HG02759 (cell line): ENCODE measurements at regions not wholly inside any gene's neighbourhood (a gene's known extent, or its start where the extent isn't known, plus 50 kb on each side); places are given as distances from the start of the nearest gene placed in this dataset.

Experiments
- ATAC-seq: cut with Tn5 transposase; IDR thresholded peaks from one replicate; pipeline ENCODE4 v1.9.1; 2021; ENCODE audit warnings: mild to moderate bottlenecking, moderate library complexity; ENCODE audit not compliant: unreplicated experiment

DNA sequence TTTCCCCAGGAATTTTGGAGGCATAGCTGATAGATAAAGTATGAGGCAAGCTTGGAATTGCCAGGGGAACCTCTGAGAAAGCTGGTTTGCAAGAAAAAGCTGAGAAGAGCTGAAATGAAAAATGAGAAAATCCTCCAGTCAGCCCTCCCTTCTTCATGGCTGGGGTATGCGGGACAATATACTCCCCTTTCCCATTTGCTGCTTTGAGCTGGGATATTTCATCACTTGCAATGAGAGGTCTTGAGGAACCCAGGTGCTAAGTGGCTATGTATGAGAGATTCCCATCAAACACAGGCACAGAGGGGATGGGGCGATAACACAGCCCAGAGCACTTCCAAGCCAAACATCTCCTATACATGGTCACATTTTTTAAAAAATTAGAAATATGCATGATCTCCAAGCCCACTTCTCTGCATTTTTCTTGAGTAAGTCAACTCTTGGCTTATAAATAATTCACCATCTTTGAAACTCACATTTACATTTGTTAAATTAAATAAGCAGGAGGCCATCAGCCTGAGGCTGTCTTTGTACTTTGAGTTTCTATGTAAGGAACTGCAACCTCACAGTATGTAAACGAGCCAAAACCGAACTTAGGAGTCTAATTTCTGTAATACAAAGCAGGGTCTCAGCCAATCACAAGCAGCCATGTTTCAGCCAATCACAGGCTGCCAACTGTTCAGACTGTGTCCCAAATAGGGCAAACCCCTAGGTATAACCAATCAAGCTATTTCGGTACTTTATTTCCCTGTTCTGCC lies 983.6 kb upstream of the NR2F2 start:
- ATAC-seq, result no peak

DNA sequence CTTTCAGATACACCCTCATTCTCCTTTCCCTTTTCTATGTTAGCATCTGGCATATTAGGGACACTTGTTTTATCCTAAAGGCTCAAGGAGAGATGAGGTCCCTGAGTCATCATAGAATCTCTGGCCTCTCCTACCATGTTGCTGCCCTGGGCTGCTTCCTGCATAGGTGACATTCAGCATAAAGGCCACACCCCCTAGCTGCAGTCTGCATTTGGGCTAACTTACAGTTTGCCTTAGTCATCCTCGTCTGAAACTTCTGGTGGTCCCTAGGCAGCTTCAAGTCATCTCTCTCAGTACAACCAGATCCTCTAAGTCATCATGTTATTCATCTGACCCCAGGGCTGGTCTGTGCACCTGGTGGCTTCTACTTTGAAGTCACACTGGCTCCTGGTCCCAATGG lies 982.7 kb upstream of the NR2F2 start:
- no peak for ATAC-seq

DNA sequence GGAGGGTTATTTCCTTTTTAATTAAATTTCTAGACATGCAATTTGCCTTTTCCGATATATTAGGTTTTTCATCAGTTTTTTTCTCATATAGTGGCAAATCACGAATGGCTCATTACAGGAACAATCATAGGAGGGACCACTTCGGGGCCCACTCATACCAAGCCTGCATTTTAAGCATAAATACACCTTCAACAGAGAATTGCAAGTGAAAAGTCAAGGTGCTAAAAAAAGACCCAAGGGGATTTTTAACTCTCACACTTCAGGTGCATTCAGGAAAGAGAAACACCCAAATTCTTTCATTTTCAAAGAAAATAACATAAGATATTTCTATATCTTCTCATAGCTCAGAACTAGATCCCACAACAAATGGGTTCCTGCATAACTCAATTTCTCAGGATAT lies 979.6 kb upstream of the NR2F2 start:
- ATAC-seq, result no peak

DNA sequence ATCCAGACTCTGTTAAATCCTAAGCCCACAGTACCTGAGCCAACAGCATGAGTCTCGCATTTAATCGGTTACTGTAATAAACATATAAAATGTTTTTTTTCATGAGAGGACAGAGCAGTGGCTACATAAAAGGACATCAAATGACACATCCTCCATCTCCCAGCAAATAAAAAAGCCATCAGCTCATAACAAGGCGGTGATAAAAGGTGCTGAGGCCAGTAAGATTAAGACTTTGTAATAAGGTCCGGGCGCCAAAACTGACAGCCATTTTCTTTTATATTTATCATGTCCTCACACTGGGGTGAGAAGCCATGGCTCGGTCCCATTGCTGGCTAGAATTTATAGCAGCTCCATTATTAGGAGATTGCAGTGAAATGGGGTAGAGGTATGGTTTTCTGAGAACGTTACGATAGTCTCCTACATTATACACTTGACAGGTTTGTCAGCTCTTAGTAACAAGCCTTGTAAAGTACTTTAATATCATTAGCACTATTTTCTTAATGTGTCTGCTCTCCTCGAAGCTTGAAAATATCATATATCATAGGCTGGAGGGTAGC lies 977.8 kb upstream of the NR2F2 start:
- no peak for ATAC-seq

DNA sequence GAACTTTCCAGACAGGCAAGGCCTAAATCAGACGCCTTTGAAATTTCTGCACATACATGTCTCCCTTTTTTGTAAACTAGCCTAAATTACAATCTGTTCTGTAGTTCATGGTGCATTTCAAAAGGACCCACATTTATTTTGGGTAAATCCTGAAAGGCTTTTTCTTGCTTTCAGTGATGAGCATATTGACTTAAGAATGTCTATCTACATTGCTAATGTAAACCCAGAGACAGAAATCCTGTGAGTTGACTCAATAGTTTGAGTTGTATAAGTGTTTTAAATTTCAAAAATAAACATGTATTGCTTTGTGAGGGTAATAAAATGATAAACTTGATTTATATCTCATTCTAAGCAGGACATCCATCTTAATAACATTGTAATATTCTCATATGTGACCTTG lies 977.0 kb upstream of the NR2F2 start:
- no peak for ATAC-seq

DNA sequence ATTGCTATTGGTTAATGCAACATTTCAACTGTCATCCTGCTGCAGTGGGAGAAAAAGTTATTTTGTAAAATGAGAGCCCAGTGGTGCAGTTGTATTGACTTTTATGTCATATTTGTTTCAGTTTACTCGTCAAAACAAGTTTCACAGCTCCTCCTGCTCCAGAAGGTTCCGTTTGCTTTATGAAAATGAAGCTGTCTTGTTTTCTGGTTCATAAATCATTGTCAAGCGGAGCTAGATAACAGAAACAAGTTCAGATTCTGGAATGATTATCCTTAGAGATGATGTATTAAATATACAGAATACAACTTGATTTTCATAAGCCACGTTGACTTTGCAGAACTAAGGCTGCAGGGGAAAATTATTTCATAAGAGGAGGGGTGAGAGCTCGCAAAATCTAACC lies 970.5 kb upstream of the NR2F2 start:
- no peak for ATAC-seq

DNA sequence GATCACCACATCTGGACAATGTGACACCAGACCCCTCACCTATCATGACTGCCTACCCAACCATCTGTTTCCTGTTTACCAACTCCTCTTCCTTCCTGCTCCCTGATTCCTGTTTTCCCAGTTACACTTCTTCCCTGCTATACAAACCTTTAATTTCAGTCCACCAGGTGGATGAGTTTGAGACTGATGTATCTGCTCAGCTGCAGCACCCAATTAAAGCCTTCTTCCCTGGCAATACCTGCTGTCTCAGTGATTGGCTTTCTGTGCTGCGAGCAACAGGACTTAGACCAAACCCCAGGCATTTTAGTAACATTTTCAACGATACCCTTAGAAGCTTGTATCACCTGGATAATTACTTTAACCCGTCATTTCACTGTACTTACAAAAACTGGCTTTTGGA lies 968.2 kb upstream of the NR2F2 start:
- ATAC-seq, result no peak

DNA sequence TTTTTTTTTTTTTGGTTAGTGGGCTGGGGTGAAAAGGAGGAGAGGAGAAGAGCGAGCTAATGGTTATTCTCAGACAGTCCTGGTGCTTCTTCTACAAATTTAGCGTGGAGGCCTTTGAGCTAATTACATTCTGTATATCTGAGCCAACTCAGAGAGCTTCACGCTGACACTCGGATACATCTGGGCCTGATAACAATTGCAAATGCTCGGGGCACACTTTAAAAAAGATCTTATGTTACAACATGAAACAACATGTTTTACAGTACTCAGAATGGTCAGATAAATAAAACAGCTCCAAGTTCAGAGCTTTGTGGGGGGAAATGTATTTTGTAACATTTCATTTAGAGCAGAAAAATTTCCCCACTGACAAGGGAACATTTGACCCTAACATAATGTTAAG lies 966.9 kb upstream of the NR2F2 start:
- no peak for ATAC-seq

DNA sequence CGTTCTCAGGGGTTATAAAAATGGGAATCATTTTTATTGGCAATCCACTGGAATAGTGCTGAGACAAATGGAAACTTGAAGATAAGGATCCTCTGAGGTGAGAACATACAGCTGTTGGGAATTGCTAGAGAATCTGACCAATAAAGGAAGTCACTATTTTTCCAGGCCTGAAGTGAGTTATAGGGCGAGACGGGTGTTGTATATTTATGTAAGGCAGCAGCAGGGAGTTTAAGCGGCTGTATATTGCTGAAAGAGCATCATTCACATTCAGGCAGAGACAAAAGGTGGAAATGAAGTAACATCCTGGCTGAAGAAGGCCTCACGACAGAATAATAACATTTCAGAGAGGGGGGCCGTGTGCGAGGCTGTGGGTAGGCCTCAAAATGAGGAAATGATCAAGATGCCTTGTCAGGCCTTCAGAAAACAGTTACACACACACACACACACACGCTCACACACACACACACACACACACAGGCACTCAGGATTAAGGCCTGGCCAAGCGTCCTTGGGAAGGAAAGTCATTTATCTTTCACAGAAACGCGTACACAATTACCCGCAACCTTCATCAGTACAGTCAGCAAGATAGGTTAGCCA lies 964.9 kb upstream of the NR2F2 start:
- no peak for ATAC-seq

DNA sequence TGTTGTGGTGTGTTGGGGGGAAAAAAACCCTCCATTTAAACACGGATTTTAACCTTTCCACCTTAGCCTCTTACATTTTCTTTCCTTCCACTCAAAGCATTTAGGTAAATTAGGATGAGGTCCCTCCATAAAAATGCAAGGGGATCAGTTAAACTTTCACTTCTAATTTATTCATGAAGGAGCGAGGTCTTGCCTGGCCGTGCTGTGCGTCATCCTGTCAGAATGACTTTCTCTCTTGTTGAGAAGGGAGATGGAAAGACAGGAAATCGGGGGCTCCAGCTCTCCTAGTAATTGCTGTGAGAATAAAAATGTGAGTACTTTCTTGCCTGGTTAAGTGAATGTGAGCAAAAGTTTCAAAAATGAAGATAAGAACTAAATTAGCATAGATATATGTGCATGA lies 962.3 kb upstream of the NR2F2 start:
- no peak for ATAC-seq

DNA sequence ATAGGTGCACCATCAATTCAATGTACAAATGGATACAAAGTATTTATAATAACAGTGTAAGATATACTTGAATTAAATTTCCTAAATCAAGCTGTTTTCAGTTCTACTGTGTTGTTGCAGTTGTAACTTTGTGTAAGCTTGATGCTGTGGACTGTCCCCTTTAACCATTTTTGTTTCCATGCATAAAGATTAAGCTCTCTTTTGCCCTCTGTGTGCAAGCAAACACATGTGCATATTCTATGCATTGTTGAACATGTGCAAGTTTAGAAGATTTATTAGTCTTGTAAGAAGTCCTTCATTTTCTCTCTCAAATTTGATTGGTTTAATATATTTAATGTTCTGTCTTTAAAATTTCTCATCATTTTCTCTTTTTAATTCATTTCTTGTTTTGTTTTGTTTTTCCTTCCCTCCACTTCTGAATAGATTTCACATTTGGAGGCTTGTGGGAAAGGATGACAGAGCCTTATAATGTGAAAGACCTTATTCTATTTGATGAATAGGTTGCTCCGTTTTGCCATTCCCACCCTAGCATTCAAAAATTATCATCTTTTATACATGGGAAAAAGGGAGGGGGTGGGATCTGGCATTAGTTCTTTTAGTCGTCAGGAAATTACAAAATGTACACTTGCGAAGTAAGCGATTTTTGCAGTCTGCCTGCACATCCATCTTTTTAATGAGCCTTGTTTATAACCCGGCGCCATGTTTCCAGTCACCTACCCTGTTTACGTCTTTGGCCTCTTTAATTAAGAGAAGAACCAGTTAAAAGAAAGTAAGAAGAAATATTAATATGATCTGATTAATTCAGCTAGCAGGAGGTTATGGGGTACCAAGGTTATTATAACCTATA lies 961.5 kb upstream of the NR2F2 start:
- ATAC-seq, result no peak

DNA sequence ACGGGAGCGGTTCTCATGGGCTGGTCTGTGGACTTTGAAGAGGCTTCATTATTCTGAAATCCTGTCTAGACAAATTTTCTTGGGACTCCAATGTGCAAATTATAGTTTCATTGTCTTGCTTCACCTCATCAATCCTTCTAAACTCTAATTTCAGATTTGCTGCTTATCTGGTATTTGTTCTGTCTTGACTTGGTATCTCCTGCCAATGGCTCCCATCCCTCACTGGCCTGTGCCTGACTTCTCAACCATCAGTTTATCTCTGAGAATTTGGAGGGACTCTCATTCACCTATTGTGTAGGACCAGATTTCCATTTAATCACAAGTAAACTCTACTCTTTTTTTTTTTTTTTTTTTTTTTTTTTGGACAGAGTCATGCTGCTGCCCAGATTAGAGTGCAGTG lies 960.2 kb upstream of the NR2F2 start:
- no peak for ATAC-seq

DNA sequence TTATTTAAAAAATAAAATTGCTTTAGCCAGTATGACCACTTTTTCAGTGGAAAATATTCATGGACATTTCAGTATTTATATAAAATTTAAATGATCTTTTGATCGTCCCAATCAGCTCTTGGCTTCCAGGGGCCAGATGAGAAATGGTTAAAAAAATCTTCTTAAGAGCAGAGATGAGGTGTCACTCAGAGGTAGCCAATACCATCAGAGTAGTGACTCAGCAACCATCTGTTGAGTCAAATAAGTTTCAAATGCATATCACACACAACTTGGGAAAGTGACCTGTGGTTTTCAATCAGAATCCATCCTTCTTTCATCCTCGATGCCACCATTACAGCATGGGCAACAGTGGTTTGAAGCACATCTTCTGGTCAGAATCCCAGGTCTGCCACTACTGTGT lies 958.8 kb upstream of the NR2F2 start:
- no peak for ATAC-seq

DNA sequence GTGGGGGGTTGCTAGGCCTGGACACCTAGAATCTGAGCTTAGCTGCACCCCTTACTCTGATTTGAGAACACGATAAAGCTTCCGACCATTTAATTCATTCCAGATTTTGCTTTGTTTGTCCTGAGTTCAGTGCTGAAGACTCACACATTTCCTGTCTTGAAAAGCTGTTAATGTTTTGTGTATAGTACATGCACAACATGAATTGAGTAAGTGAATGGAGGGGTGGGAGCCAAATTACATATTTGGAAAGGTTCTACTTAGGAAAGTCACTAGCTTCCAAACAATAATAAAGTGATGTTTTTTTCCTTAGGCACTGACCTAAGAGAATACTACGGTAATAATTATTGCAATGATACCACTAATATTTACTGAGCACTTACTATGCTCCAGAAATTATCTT lies 955.2 kb upstream of the NR2F2 start:
- no peak for ATAC-seq

DNA sequence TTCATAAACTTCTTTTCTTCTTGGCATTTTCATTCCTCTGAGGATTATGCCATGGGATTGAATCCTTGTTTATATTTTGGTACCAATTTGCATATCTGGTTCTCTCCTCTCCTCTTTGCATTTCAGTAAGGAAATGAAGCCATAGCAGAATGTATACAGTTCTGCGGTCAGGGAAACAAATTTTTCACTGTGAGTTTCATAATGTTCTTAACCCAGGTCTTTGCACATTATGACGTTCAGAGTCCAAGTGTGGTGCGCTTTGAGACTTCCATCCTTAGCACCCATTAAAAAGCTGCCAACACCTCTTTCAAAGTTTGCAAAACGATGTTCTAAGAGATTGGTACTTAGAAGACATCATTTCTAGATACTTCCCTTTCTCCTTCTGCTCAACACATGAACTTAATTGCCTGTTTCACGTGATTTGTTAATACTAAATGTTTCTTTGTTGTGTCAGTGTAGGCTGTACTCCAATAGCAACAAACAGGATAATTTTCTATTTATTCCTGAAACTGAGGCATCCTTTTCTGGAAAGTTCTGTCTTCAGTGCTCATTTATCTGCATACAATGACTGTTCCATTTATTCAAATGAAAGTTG lies 953.1 kb upstream of the NR2F2 start:
- ATAC-seq, result no peak

DNA sequence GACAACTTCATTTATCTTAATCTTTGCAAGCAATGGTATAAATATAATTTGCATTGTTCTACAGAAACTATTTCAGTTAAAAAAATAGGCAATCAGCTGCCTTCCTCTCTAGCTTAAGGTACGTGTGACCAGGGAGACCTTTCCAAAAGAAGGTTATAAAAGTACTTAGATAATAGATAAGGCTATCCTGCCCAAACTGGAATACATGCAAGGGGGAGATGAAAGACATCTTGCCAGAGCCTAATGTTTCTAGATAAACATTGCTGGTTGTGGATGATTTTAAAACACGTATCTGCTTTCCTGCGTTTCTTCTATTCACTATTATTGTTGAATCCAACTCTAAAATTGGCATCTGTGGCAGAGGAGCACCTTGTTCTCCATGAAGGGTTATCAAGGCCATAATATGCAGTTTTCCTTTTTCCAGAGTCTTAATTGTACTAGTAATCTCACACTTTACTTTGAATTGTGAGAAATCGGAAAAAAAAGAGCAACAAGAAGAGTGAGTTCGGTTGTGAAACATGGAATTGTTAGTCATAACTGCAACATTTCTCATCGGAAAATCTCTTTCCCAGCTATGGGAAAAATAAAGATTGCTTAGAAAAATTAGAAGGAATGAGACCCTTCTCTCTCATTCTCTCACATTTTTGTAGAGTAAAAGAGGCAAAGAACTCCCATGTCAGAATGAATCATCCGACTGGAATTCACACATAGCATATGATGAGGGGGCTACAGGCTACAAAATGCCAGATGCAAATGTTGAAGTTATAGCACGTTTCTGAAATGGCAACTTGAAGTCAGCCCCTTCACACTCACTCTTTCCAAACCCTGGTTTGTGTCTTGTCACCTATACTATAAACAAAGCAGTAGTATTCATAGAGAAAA lies 936.1 kb upstream of the NR2F2 start:
- ATAC-seq, result no peak

DNA sequence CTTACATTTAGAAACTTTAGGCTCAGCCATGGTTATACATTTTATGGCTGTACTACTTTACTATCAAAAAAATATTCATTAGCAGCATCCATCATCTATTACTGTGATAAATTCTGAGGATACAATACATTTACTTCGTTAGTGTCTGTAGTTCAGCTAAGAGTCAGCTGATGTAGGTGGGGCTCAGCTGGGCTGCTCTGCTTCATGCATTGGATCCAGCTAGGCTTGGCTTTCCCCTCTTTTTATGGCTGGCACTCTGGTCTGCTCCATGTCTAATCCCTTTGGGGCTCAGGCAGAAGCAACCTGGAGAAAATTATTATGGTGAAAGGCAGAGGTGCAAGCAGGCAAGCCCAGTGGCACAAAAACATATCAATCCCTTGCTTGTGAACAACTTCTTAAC lies 930.1 kb upstream of the NR2F2 start:
- ATAC-seq, result no peak

DNA sequence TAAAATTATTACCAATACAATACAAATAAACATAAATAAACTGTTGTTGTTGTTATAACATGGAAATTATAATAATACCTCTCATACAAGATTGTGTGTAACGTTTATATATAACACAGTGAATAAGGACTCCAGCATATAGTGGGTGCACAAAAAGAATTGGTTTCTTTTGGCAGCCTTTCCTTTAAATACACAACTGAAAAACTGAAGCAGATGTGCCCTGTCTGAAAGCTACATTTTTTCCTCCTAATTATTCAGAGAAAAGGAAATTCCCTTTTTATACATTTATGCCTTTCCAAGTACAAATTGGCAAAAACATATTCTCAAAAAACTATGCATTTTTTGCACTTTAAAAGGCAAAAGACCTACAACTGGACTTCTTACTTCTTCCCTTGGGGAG lies 928.9 kb upstream of the NR2F2 start:
- no peak for ATAC-seq

DNA sequence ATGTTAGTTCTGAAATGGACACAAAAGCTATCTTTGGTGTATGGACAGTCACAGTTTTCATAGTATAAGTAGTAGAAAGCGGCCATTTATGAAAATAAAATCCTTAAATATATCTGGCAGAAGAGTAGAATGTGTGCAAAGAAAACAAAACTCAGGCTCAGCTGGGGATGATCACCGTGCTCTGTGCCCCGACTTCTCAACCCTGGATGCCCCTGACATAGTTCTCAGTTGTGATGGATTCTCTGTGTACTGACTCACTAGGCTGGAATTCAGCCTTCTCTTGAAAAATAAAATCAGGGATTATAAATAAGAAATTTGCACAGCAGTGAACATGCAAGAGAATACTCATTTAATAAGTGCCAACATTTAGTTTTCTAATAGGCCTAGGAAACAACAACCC lies 925.1 kb upstream of the NR2F2 start:
- no peak for ATAC-seq

DNA sequence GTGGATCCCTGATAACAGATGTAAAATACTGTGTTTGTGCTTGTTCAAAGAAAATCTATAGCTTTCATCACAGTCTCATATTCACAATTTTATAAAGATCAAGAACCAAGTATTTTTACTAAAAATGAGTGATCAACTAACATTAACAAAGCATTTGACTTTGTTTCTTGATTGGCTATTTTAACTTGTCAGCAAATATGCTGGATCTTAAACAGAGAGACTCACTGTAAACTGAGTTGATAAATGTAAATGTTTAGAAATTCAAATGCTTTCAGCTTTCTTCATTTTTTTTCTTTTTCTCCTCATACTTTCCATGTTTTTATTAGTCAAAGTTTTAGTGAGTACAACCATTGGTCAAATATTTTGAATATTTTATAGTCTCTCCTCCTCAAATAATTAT lies 923.0 kb upstream of the NR2F2 start:
- no peak for ATAC-seq
